Liver (tissue), 8 donors: ENCODE measurements at regions not wholly inside any gene's neighbourhood (a gene's known extent, or its start where the extent isn't known, plus 50 kb on each side); places are given as distances from the start of the nearest gene placed in this dataset.

Experiments used
- DNase-seq: peaks from one replicate; pipeline ENCODE4 v3.0.0-alpha.2; 2017; ENCODE audit warnings: low spot score
- H3K27ac ChIP-seq, 2 donors: one replicate each; pipeline ENCODE4 v1.7.0; 2013; ENCODE audit warnings: inconsistent platforms in 2 of 2, low read length in 2 of 2, control low read depth in 1 of 2, low read depth in 1 of 2, mild to moderate bottlenecking in 1 of 2
- H3K27me3 ChIP-seq, 4 donors: one replicate each; pipeline versions ENCODE4 v1.6.1 to v1.7.0; 2013; ENCODE audit warnings: low read length in 3 of 4, inconsistent platforms in 1 of 4, mild to moderate bottlenecking in 1 of 4, moderate library complexity in 1 of 4; ENCODE audit not compliant: control insufficient read depth in 4 of 4, insufficient read depth in 4 of 4
- H3K36me3 ChIP-seq, 4 donors: one replicate each; pipeline versions ENCODE4 v1.6.1 to v1.7.0; 2013; ENCODE audit warnings: low read length in 3 of 4, mild to moderate bottlenecking in 3 of 4, low read depth in 1 of 4, moderate library complexity in 1 of 4; ENCODE audit not compliant: control insufficient read depth in 4 of 4, insufficient read depth in 3 of 4
- H3K4me1 ChIP-seq, 4 donors: one replicate each; pipeline versions ENCODE4 v1.6.1 to v1.7.0; 2013; ENCODE audit warnings: low read length in 3 of 4, mild to moderate bottlenecking in 3 of 4, moderate library complexity in 1 of 4; ENCODE audit not compliant: control insufficient read depth in 4 of 4, insufficient read depth in 4 of 4
- H3K4me3 ChIP-seq, 3 donors: one replicate each; pipeline versions ENCODE4 v1.6.1 to v1.7.0; 2013; ENCODE audit warnings: low read length in 3 of 3, control low read depth in 1 of 3, low read depth in 1 of 3, mild to moderate bottlenecking in 1 of 3
- H3K9ac ChIP-seq, 2 donors: one replicate each; pipeline ENCODE4 v1.7.0; 2013; ENCODE audit warnings: low read length in 2 of 2, mild to moderate bottlenecking in 2 of 2, moderate library complexity in 2 of 2, control low read depth in 1 of 2, low read depth in 1 of 2
- H3K9me3 ChIP-seq, 4 donors: one replicate each; pipeline versions ENCODE4 v1.6.1 to v1.7.0; 2013; ENCODE audit warnings: low read length in 3 of 4; ENCODE audit not compliant: control insufficient read depth in 4 of 4
- ATF3 ChIP-seq: IDR thresholded peaks from 2 replicates; pipeline ENCODE4 v1.6.1; 2016; ENCODE audit warnings: antibody characterized with exemption
- CTCF ChIP-seq: fragments of 150-350 bp; IDR thresholded peaks from 2 replicates; pipeline ENCODE4 v1.5.1; 2017; ENCODE audit warnings: improper control_type of control experiment, low read depth, low read length; ENCODE audit not compliant: missing input control
- EGR1 ChIP-seq, 2 donors: IDR thresholded peaks; 2 replicates each; pipeline ENCODE4 v1.6.1; 2016 to 2018; ENCODE audit warnings: antibody characterized with exemption in 2 of 2, low read depth in 2 of 2
- FOXA1 ChIP-seq: IDR thresholded peaks from 2 replicates; pipeline ENCODE4 v1.6.1; 2016; ENCODE audit warnings: antibody characterized with exemption
- FOXA2 ChIP-seq: IDR thresholded peaks from 2 replicates; pipeline ENCODE4 v1.6.1; 2016; ENCODE audit warnings: antibody characterized with exemption
- GABPA ChIP-seq, 2 donors: IDR thresholded peaks in 1 of 2; conservative IDR thresholded peaks in 1 of 2; 2 replicates each; pipeline ENCODE4 v1.6.1; 2016; ENCODE audit warnings: antibody characterized with exemption in 2 of 2, mild to moderate bottlenecking in 1 of 2, moderate library complexity in 1 of 2
- HNF4A ChIP-seq, 2 donors: conservative IDR thresholded peaks; 2 replicates each; pipeline ENCODE4 v1.6.1; 2016; ENCODE audit warnings: antibody characterized with exemption in 2 of 2, mild to moderate bottlenecking in 2 of 2
- HNF4G ChIP-seq: IDR thresholded peaks from 2 replicates; pipeline ENCODE4 v1.6.1; 2016; ENCODE audit warnings: antibody characterized with exemption
- JUND ChIP-seq, 2 donors: IDR thresholded peaks; 2 replicates each; pipeline ENCODE4 v1.6.1; 2016; ENCODE audit warnings: antibody characterized with exemption in 2 of 2
- NR2F2 ChIP-seq: IDR thresholded peaks from 2 replicates; pipeline ENCODE4 v1.6.1; 2016; ENCODE audit warnings: antibody characterized with exemption
- RAD21 ChIP-seq, 2 donors: IDR thresholded peaks; 2 replicates each; pipeline ENCODE4 v1.6.1; 2016; ENCODE audit warnings: antibody characterized with exemption in 2 of 2, mild to moderate bottlenecking in 2 of 2
- RXRA ChIP-seq, 2 donors: IDR thresholded peaks; 2 replicates each; pipeline ENCODE4 v1.6.1; 2017 to 2018; ENCODE audit warnings: antibody characterized with exemption in 2 of 2, mild to moderate bottlenecking in 1 of 2
- SP1 ChIP-seq: IDR thresholded peaks from 2 replicates; pipeline ENCODE4 v1.6.1; 2018; ENCODE audit warnings: antibody characterized with exemption, mild to moderate bottlenecking
- TAF1 ChIP-seq: conservative IDR thresholded peaks from 2 replicates; pipeline ENCODE4 v1.6.1; 2016; ENCODE audit warnings: antibody characterized with exemption, mild to moderate bottlenecking
- YY1 ChIP-seq: IDR thresholded peaks from 2 replicates; pipeline ENCODE4 v1.6.1; 2016; ENCODE audit warnings: antibody characterized with exemption, mild to moderate bottlenecking
- WGBS: extraction: QIAGEN DNeasy Blood & Tissue Kit; methylation state at CpG from one replicate; pipeline ENCODE4 v1.1.7; 2013; 5-methylcytosine and 5-hydroxymethylcytosine counted together
- TF ChIP-seq, protein P1 (sequence below): IDR thresholded peaks from 2 replicates; pipeline ENCODE4 v1.6.1; 2016; ENCODE audit warnings: antibody characterized with exemption
- TF ChIP-seq, protein P2 (sequence below): IDR thresholded peaks from 2 replicates; pipeline ENCODE4 v1.6.1; 2016; ENCODE audit warnings: antibody characterized with exemption, mild to moderate bottlenecking
- TF ChIP-seq, protein P3 (sequence below): IDR thresholded peaks from 2 replicates; pipeline ENCODE4 v1.6.1; 2016; ENCODE audit warnings: antibody characterized with exemption
- donor health status: healthy.
- donor health status: healthy.
- donor health status: healthy.
- donor health status: healthy.
- donor health status: healthy.

- H3K36me3 ChIP-seq: no peaks in the 10 kb centered on the region
- TF ChIP-seq FOXA2 (no peak), HNF4A (conservative IDR thresholded peaks at IDR 0.05) (no peak), YY1 (no peak), NR2F2 (no peak), SP1 (no peak), GABPA (IDR thresholded peaks at IDR 0.05 in 1 of 2, conservative IDR thresholded peaks at IDR 0.05 in 1 of 2) (no peak), CTCF (no peak), TAF1 (no peak), ATF3 (no peak), FOXA1 (no peak), EGR1 (IDR thresholded peaks at IDR 0.05; ENCODE audit: low read depth in 2 of 2) (no peak), RAD21 (IDR thresholded peaks at IDR 0.05) (no peak), HNF4G (no peak), JUND (IDR thresholded peaks at IDR 0.05) (no peak), RXRA (IDR thresholded peaks at IDR 0.05) (no peak)
- TF ChIP-seq, protein P1, sequence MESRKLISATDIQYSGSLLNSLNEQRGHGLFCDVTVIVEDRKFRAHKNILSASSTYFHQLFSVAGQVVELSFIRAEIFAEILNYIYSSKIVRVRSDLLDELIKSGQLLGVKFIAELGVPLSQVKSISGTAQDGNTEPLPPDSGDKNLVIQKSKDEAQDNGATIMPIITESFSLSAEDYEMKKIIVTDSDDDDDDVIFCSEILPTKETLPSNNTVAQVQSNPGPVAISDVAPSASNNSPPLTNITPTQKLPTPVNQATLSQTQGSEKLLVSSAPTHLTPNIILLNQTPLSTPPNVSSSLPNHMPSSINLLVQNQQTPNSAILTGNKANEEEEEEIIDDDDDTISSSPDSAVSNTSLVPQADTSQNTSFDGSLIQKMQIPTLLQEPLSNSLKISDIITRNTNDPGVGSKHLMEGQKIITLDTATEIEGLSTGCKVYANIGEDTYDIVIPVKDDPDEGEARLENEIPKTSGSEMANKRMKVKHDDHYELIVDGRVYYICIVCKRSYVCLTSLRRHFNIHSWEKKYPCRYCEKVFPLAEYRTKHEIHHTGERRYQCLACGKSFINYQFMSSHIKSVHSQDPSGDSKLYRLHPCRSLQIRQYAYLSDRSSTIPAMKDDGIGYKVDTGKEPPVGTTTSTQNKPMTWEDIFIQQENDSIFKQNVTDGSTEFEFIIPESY: no peak
- TF ChIP-seq, protein P2, sequence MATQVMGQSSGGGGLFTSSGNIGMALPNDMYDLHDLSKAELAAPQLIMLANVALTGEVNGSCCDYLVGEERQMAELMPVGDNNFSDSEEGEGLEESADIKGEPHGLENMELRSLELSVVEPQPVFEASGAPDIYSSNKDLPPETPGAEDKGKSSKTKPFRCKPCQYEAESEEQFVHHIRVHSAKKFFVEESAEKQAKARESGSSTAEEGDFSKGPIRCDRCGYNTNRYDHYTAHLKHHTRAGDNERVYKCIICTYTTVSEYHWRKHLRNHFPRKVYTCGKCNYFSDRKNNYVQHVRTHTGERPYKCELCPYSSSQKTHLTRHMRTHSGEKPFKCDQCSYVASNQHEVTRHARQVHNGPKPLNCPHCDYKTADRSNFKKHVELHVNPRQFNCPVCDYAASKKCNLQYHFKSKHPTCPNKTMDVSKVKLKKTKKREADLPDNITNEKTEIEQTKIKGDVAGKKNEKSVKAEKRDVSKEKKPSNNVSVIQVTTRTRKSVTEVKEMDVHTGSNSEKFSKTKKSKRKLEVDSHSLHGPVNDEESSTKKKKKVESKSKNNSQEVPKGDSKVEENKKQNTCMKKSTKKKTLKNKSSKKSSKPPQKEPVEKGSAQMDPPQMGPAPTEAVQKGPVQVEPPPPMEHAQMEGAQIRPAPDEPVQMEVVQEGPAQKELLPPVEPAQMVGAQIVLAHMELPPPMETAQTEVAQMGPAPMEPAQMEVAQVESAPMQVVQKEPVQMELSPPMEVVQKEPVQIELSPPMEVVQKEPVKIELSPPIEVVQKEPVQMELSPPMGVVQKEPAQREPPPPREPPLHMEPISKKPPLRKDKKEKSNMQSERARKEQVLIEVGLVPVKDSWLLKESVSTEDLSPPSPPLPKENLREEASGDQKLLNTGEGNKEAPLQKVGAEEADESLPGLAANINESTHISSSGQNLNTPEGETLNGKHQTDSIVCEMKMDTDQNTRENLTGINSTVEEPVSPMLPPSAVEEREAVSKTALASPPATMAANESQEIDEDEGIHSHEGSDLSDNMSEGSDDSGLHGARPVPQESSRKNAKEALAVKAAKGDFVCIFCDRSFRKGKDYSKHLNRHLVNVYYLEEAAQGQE: no peak
- TF ChIP-seq, protein P3, sequence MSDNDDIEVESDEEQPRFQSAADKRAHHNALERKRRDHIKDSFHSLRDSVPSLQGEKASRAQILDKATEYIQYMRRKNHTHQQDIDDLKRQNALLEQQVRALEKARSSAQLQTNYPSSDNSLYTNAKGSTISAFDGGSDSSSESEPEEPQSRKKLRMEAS: no peak
- H3K9me3 ChIP-seq: no peaks in the 10 kb centered on the region
- H3K9ac ChIP-seq: no peak overlapping the region
- DNase-seq: no peak
- H3K27ac ChIP-seq: no peak overlapping the region
- 78% methylated on average over 3 of the region's 3 CpGs for WGBS
- no peak overlapping the region for H3K4me3 ChIP-seq
- H3K27me3 ChIP-seq: no peaks in the 10 kb centered on the region
- H3K4me1 ChIP-seq: no peaks in the 10 kb centered on the region
Observed at GRCh38 chr2:56626927-56627326, 443.1 kb downstream of the CCDC85A start.
